ENCODE measurements at regions not wholly inside any gene's neighbourhood (a gene's known extent, or its start where the extent isn't known, plus 50 kb on each side); places are given as distances from the start of the nearest gene placed in this dataset.

DNA sequence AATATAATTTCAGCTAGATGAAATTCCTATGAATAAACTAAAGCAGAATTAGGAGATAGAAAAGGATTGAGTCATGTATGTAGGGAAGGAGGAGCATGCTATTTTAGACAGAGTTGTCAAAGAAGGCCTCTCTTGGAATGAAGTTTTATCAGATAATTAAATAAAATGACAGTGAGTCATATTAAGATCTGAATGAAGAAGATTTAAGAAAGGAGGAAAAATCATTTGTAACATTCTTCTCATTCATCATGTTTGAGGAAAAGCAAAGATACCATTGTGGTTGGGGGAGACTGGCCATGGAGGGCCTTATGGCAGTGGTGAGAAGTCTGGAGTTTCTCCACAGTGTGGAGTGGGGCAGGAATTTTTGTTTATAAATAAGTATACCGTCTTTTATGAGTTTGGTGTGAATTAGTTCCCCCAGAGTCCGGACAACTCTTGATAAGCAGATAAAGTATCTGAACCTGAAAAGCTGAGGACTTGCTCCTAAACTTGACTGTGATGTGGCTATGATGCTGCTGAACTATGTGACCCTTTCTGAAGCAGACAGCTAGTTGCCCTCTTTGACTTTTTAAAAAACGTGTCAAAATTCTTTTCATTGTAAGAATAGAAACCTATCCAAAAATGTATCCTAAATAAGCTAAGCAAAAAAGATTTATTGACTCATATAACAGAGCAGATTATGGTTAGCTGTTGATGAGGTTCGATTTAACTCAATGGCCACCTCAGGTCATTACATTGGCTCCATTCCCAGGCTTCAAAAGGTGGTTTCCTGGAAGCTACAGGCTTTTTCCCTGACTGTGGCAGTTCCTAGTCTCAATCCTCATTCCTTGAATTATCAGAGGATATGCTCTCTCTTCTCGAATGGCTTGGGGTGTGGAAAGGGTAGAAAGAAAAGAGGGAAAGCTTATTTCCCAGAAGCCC, 90.8 kb downstream of the LHX9 start:
- no peak for TF ChIP-seq JUND (IDR thresholded peaks at IDR 0.05; ENCODE audit: low read depth)
- in situ Hi-C loops (cut with HindIII; ENCODE audit: low pct_unique_long_range_greater_than_20kb, low sequenced_read_pairs) = no loop called here
- no peak for DNase-seq (ENCODE audit: low read depth in 1 of 2, low spot score in 1 of 2)

DNA sequence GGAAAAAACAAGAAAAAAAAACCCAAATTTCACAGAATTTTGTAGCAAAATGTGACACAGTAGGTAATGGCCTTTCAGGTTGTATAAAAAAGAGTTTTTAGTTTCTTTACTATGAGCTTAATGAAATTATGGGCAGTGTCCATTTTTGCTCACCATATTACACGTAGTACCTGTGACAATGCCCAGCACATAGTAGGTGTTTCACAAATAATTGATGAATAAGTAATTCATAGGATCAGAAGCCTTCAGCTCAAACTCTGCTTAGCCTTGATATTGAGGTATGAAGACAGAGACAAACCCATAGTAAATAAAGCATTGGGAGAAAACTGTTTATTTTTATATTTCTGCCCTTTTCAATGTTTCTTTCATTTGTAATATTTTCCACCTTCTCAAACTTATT, 97.2 kb downstream of the LHX9 start:
- in situ Hi-C loops (cut with HindIII; ENCODE audit: low pct_unique_long_range_greater_than_20kb, low sequenced_read_pairs) = no loop called here
- TF ChIP-seq JUND (IDR thresholded peaks at IDR 0.05; ENCODE audit: low read depth) = no peak
- DNase-seq (ENCODE audit: low read depth in 1 of 2, low spot score in 1 of 2) = no peak

DNA sequence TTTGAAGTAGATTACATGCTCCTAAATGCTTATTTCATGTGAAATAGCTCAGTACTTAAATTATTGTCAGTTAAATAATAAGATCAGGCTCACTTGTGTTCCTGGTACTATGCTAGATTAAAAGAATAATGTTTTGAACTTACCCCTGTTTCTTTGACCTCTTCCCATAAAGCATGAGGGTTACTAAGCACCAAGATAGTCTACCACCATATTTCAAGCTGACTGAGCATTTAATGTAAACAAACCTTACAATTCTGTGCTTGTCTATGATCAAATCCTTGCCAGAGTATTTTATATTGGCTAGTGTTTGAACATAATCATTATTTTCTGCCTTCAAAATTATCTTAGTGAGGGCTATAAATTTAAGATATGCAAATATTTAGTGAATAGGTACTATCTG, 98.1 kb downstream of the LHX9 start:
- no peak for TF ChIP-seq JUND (IDR thresholded peaks at IDR 0.05; ENCODE audit: low read depth)
- no peak for DNase-seq (ENCODE audit: low read depth in 1 of 2, low spot score in 1 of 2)
- in situ Hi-C loops (cut with HindIII; ENCODE audit: low pct_unique_long_range_greater_than_20kb, low sequenced_read_pairs) = no loop called here

DNA sequence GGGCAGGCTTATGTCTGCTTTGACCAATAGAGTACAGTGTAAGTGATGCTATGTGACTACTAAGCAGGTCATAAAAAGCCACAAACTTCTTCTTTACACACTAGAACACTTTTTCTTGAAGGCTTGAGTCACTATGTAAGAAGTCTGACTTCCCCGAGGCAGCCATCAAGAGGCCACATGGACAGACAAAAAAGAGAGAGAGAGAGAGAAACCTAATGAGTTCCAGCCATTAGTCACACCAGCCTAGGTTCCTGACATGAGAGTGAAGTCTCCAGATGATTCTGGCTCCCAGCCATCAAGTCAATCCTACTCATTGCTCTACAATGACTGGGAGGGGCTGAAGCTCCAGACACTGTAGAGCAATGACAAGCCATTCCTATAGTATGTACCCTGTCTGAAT, 101.4 kb downstream of the LHX9 start:
- DNase-seq (ENCODE audit: low read depth in 1 of 2, low spot score in 1 of 2) = no peak
- in situ Hi-C loops (cut with HindIII; ENCODE audit: low pct_unique_long_range_greater_than_20kb, low sequenced_read_pairs) = no loop called here
- no peak for TF ChIP-seq JUND (IDR thresholded peaks at IDR 0.05; ENCODE audit: low read depth)

DNA sequence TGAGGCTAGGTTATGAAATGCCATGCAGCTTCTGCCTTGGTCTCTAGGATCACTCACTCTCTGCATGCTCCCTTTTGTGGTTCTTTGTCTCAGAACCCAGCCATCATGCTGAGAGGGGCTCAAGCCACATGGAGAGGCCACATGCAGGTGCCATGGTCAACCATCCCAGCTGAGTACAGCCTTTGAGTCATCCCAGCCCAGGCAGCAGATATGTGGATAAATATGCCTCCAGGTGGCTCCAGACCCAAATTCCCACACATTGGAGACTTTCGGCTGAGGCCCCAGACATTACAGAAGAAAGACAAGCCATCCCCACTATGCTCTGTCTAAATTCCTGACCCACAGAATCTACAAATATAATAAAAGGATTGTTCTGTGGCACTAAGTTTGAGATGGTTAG, 102.0 kb downstream of the LHX9 start:
- in situ Hi-C loops (cut with HindIII; ENCODE audit: low pct_unique_long_range_greater_than_20kb, low sequenced_read_pairs) = no loop called here
- no peak for TF ChIP-seq JUND (IDR thresholded peaks at IDR 0.05; ENCODE audit: low read depth)
- no peak for DNase-seq (ENCODE audit: low read depth in 1 of 2, low spot score in 1 of 2)

DNA sequence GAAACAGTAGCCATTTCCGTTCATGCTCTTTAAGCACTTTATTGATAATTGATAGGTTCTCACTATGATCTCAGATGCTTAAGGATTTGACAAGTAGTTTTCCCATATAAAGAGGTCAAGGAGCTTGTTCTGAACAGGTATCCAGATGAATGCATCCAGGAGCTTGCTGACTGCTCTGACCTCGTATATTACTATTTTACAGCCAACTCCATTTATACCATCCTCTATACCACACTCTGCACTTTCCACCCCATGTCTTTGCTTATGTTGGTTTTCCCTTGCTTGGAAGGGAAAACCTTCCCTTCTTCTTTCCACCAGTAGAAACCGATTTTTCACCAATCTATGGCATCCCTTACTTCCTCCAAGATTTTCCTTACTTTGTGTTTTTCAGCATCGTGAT, 107.2 kb downstream of the LHX9 start:
- in situ Hi-C loops (cut with HindIII; ENCODE audit: low pct_unique_long_range_greater_than_20kb, low sequenced_read_pairs) = no loop called here
- TF ChIP-seq JUND (IDR thresholded peaks at IDR 0.05; ENCODE audit: low read depth) = no peak
- DNase-seq (ENCODE audit: low read depth in 1 of 2, low spot score in 1 of 2) = no peak

DNA sequence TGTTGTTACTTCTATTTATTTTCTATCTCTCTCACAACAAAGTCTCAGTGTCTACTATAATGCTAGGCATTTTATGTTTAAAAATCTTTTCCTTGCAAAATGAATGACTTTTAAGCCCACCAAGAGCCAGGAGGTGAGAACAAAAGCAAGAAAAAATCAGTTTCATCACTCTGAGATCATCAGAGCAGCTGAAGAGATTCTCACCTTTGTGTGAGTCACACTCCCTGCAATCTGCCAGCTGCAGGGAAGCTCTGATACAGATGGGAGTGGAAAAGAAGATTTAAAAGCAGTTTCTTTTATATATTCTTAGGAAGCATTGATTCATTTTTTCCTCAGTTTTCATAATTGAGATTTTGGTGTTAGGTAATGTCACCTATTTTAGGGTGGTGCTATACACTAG, 107.6 kb downstream of the LHX9 start:
- no peak for DNase-seq (ENCODE audit: low read depth in 1 of 2, low spot score in 1 of 2)
- no peak for TF ChIP-seq JUND (IDR thresholded peaks at IDR 0.05; ENCODE audit: low read depth)
- in situ Hi-C loops (cut with HindIII; ENCODE audit: low pct_unique_long_range_greater_than_20kb, low sequenced_read_pairs) = no loop called here

DNA sequence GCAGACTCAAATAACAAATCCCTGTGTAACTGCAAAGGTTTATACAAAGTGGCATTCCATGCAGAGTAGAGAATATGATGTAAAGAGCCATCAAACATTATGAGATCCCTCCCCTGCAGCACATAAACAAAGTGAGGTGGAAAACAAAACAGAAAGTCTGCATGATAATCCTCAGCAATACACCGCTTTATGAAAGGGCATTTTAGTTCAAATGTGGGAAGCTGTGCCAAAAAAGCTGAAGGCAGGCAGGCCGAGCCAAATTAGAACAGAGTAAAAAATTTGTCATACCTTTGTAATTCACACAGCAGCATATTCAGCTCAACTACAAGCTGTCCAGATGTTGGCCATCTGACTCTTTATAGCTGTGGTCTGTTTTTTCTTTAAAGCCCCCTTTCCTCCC, 113.5 kb downstream of the LHX9 start:
- no peak for DNase-seq (ENCODE audit: low read depth in 1 of 2, low spot score in 1 of 2)
- in situ Hi-C loops (cut with HindIII; ENCODE audit: low pct_unique_long_range_greater_than_20kb, low sequenced_read_pairs) = no loop called here
- TF ChIP-seq JUND (IDR thresholded peaks at IDR 0.05; ENCODE audit: low read depth) = no peak

DNA sequence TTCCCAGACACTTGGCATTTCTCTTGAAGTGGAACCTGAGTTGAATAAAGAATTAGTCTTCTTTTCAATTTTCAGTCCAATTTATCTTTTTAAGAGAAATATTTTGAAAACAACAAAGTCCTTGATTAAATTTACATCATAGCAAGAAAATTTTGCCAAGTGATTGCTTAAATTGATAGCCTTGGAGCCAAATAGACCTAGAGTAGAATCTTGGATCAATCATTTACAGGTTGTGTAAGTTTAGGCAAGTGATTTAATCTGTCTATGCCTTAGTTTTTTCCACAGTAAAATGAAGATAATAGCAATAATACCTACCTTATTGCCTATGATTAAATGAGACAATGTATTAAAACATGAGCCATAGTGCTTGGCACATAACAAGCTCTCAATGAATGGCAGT, 113.9 kb downstream of the LHX9 start:
- no peak for DNase-seq (ENCODE audit: low read depth in 1 of 2, low spot score in 1 of 2)
- in situ Hi-C loops (cut with HindIII; ENCODE audit: low pct_unique_long_range_greater_than_20kb, low sequenced_read_pairs) = no loop called here
- TF ChIP-seq JUND (IDR thresholded peaks at IDR 0.05; ENCODE audit: low read depth) = no peak

DNA sequence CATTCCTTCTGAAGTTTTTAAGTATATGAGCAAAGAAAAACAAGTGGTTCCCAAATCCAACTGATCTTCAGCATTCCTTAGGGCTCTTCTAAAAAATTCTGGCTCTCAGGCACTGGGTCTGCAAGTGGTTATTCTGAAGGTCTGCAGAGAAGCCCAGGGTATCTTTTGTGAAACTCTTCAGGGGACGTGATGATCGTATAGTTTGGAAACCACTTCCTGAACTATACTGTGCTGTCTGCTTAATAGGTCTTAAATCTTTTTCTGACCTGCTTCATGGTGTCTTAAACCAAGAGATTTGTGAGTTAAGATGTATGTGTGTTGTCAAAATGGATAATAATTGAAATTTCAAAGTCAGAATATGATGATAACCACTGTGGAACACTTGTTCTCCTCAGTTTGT, 115.5 kb downstream of the LHX9 start:
- DNase-seq (ENCODE audit: low read depth in 1 of 2, low spot score in 1 of 2) = no peak
- TF ChIP-seq JUND (IDR thresholded peaks at IDR 0.05; ENCODE audit: low read depth) = no peak
- in situ Hi-C loops (cut with HindIII; ENCODE audit: low pct_unique_long_range_greater_than_20kb, low sequenced_read_pairs) = no loop called here

DNA sequence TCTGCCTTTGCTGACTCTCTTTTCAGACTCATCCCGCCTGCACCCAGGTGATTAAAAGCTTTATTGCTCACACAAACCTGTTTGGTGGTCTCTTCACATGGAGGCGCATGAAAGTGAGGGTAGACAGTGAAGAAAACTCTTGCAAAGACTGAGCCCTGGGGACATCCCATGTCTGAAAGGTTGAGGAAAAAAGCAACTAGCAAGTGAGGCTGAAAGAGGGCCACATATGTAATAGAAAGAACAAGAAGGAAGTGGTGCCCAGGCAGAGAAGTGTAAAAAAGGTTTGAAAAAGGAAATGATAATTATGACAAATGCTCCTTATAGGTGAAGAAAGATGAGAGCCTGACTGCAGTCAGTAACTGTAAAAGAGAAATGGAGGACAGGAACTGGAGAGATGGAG, 115.9 kb upstream of the NEK7 start:
- no peak for DNase-seq (ENCODE audit: low read depth in 1 of 2, low spot score in 1 of 2)
- no peak for TF ChIP-seq JUND (IDR thresholded peaks at IDR 0.05; ENCODE audit: low read depth)
- in situ Hi-C loops (cut with HindIII; ENCODE audit: low pct_unique_long_range_greater_than_20kb, low sequenced_read_pairs) = no loop called here

DNA sequence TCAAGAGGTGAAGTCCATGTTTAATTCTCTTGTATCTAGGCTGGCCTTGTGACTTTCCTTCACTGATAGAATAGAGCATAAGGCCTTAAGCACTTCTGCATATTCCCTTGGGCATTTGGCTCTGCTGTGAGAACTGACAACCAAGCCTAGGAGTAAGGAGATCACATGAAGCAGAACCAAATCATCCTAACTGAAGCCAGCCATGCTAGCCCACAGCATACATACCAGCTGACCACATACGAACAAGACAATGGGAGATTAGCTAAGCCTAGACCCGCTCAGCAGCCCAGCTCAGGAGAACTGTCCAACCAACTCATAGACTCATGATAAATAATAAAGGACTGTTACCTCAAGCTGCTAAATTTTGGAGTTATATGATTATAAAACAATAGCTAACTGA, 114.6 kb upstream of the NEK7 start:
- TF ChIP-seq JUND (IDR thresholded peaks at IDR 0.05; ENCODE audit: low read depth) = no peak
- in situ Hi-C loops (cut with HindIII; ENCODE audit: low pct_unique_long_range_greater_than_20kb, low sequenced_read_pairs) = no loop called here
- DNase-seq (ENCODE audit: low read depth in 1 of 2, low spot score in 1 of 2) = no peak

DNA sequence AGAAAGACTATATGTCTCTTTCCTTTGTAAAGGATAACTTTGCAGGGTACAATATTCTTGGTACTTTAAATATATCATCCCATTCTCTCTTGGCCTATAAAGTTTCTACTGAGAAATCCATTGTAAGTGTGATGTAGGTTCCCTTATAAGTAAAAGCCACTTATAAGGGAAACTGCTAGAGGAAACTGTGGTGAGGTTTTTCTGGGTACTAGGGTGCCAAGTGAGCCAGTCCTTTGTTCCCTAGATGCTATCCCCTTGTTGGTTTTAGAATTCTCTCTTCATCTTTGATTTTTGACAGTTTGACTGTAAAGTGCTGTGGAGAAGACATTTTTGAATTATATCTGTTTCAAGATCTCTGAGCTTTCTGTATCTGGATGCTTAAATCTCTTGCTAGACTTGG, 108.9 kb upstream of the NEK7 start:
- in situ Hi-C loops (cut with HindIII; ENCODE audit: low pct_unique_long_range_greater_than_20kb, low sequenced_read_pairs) = no loop called here
- DNase-seq (ENCODE audit: low read depth in 1 of 2, low spot score in 1 of 2) = no peak
- no peak for TF ChIP-seq JUND (IDR thresholded peaks at IDR 0.05; ENCODE audit: low read depth)

DNA sequence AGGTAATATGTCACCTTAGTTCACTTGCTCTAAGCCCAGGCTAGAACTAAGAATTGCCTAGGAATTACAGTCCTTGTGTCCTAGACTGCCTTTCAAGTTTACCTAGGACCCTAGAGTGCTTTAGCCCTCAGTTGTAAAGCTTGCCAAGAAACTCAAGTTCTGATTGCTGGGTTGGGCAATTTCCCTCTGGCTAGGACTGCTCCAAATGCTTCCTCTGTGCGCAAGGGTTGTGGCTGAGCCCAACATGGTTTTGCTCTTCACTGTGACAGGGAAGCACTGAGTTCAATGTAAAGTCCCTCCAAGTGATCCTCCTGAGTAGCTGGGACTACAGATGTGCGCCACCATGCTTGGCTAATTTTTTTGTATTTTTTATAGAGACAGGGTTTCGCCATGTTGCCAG, 102.3 kb upstream of the NEK7 start:
- TF ChIP-seq JUND (IDR thresholded peaks at IDR 0.05; ENCODE audit: low read depth) = no peak
- in situ Hi-C loops (cut with HindIII; ENCODE audit: low pct_unique_long_range_greater_than_20kb, low sequenced_read_pairs) = no loop called here
- no peak for DNase-seq (ENCODE audit: low read depth in 1 of 2, low spot score in 1 of 2)

Data from T47D (cell line).